HCT116 (cell line): ENCODE measurements at regions not wholly inside any gene's neighbourhood (a gene's known extent, or its start where the extent isn't known, plus 50 kb on each side); places are given as distances from the start of the nearest gene placed in this dataset.

ENCODE experiments used
- CBX3 ChIP-seq: IDR thresholded peaks from 2 replicates; pipeline ENCODE4 v1.6.1; 2012; ENCODE audit warnings: low read depth
- CEBPB ChIP-seq: IDR thresholded peaks from 2 replicates; pipeline ENCODE4 v1.6.1; 2012; ENCODE audit warnings: low read depth
- EGR1 ChIP-seq: IDR thresholded peaks from 2 replicates; pipeline ENCODE4 v1.6.1; 2012; ENCODE audit warnings: low read depth
- EZH2 ChIP-seq: fragments of 200-600 bp; sonication (generic); IDR thresholded peaks from 2 replicates; pipeline ENCODE4 v1.6.1; 2017; ENCODE audit warnings: antibody characterized with exemption, mixed run types
- JUND ChIP-seq: IDR thresholded peaks from 2 replicates; pipeline ENCODE4 v1.6.1; 2012
- POLR2A ChIP-seq: IDR thresholded peaks from 2 replicates; pipeline ENCODE4 v1.7.0; 2011; ENCODE audit warnings: borderline replicate concordance; ENCODE audit not compliant: insufficient read depth, insufficient read length; ENCODE audit errors: extremely low read depth
- POLR2AphosphoS5 ChIP-seq: IDR thresholded peaks from 2 replicates; pipeline ENCODE4 v1.6.1; 2011; ENCODE audit warnings: mild to moderate bottlenecking, low read depth, low read length, moderate library complexity
- YY1 ChIP-seq: IDR thresholded peaks from 2 replicates; pipeline ENCODE4 v1.6.1; 2011; ENCODE audit warnings: low read length, low read depth, moderate library complexity, mild to moderate bottlenecking; ENCODE audit not compliant: insufficient replicate concordance; ENCODE audit errors: extremely low read depth
- ZNF274 ChIP-seq: fragments of 200-500 bp; sonication (Bioruptor generic); IDR thresholded peaks from 2 replicates; pipeline ENCODE4 v1.6.1; 2014; ENCODE audit warnings: mild to moderate bottlenecking, low read depth, low read length, inconsistent platforms
- TF ChIP-seq, protein P1 (sequence below), 3 experiments: fragments of 200-600 bp in 1 of 3; sonication (generic) in 1 of 3; IDR thresholded peaks in 2 of 3; conservative IDR thresholded peaks in 1 of 3; 2 replicates each; pipeline ENCODE4 v1.5.1; 2012 to 2017; ENCODE audit warnings: low read depth in 2 of 3, low read length in 2 of 3, antibody characterized with exemption in 1 of 3, borderline replicate concordance in 1 of 3, control low read depth in 1 of 3, mild to moderate bottlenecking in 1 of 3, mixed read lengths in 1 of 3, mixed run types in 1 of 3, moderate library complexity in 1 of 3; ENCODE audit not compliant: insufficient read depth in 1 of 3
- TF ChIP-seq, protein P2 (sequence below): IDR thresholded peaks from 2 replicates; pipeline ENCODE4 v1.6.1; 2011; ENCODE audit warnings: mild to moderate bottlenecking, low read length, moderate library complexity; ENCODE audit not compliant: insufficient replicate concordance; ENCODE audit errors: extremely low read depth
- TF ChIP-seq, protein P3 (sequence below): IDR thresholded peaks from 2 replicates; pipeline ENCODE4 v1.6.1; 2012

DNA sequence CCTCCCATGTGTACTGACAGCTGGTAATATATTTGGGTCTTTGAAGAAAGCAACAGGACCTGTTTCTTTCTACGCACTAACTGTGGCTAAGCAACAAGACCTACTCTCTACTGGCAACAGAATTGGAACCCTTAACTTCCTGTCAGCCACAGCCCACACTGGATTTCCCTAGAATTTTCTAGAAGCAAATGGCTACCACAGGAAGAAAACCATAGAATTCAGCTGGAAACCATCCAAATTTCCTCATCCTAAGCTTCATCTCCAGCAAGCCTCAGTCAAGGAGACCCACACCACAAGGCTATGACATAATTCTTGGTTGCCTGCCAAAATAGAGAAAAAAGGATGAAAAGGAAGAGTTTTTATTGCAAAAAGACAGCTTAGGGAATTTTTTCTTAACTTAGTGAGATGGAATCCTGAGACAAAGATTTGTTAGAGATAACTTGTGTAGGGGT is 171.8 kb upstream of the TNC start:
- no peak for TF ChIP-seq EZH2
- TF ChIP-seq JUND = no peak
- TF ChIP-seq, protein P1, sequence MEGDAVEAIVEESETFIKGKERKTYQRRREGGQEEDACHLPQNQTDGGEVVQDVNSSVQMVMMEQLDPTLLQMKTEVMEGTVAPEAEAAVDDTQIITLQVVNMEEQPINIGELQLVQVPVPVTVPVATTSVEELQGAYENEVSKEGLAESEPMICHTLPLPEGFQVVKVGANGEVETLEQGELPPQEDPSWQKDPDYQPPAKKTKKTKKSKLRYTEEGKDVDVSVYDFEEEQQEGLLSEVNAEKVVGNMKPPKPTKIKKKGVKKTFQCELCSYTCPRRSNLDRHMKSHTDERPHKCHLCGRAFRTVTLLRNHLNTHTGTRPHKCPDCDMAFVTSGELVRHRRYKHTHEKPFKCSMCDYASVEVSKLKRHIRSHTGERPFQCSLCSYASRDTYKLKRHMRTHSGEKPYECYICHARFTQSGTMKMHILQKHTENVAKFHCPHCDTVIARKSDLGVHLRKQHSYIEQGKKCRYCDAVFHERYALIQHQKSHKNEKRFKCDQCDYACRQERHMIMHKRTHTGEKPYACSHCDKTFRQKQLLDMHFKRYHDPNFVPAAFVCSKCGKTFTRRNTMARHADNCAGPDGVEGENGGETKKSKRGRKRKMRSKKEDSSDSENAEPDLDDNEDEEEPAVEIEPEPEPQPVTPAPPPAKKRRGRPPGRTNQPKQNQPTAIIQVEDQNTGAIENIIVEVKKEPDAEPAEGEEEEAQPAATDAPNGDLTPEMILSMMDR (IDR thresholded peaks at IDR 0.05 in 2 of 3, conservative IDR thresholded peaks at IDR 0.05 in 1 of 3; ENCODE audit: borderline replicate concordance in 1 of 3, insufficient read depth in 1 of 3, low read depth in 2 of 3, low read length in 2 of 3) = no peak
- TF ChIP-seq POLR2A = no peak
- TF ChIP-seq, protein P2, sequence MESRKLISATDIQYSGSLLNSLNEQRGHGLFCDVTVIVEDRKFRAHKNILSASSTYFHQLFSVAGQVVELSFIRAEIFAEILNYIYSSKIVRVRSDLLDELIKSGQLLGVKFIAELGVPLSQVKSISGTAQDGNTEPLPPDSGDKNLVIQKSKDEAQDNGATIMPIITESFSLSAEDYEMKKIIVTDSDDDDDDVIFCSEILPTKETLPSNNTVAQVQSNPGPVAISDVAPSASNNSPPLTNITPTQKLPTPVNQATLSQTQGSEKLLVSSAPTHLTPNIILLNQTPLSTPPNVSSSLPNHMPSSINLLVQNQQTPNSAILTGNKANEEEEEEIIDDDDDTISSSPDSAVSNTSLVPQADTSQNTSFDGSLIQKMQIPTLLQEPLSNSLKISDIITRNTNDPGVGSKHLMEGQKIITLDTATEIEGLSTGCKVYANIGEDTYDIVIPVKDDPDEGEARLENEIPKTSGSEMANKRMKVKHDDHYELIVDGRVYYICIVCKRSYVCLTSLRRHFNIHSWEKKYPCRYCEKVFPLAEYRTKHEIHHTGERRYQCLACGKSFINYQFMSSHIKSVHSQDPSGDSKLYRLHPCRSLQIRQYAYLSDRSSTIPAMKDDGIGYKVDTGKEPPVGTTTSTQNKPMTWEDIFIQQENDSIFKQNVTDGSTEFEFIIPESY = no peak
- no peak for TF ChIP-seq EGR1
- TF ChIP-seq YY1 = no peak
- TF ChIP-seq ZNF274 = no peak
- no peak for TF ChIP-seq CBX3
- no peak for TF ChIP-seq CEBPB
- TF ChIP-seq POLR2AphosphoS5 = no peak
- TF ChIP-seq, protein P3, sequence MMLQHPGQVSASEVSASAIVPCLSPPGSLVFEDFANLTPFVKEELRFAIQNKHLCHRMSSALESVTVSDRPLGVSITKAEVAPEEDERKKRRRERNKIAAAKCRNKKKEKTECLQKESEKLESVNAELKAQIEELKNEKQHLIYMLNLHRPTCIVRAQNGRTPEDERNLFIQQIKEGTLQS = no peak
